NCI-H748 (cell line): ENCODE measurements at regions not wholly inside any gene's neighbourhood (a gene's known extent, or its start where the extent isn't known, plus 50 kb on each side); places are given as distances from the start of the nearest gene placed in this dataset.
"Not testable (repeated sequence)": the region's sequence is repeated elsewhere in the genome, so short reads cannot be mapped to it uniquely, and the experiment has no call there.

Experiments
- DNase-seq: peaks from one replicate; lab custom pipeline; 2025; ENCODE audit not compliant: unreplicated experiment; lab: John Stamatoyannopoulos, UW

- no peak for DNase-seq
Observed at GRCh38 chr5:172548981-172549687, 91.9 kb upstream of the NEURL1B start.

DNA sequence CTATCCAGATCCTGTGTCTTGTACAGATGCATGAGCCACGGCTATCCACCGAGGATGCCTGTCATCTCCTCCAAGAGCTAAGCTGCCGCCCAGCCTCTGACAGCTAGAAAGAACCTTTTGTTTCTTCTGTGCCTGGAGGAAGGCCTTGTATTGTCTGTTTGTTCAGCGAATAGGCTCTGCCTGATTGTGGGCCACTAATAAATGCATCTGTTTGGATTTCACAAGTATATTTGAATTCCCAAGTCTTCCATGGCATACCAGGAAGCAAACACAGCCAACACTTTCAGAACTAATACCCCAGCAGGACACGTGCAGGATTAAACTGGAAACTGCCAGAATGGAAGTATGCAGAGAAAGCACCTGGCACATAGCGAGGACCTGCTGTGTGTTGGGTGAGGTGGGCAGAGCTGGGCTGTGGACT, 92.7 kb upstream of the NEURL1B start:
- DNase-seq, result no peak

DNA sequence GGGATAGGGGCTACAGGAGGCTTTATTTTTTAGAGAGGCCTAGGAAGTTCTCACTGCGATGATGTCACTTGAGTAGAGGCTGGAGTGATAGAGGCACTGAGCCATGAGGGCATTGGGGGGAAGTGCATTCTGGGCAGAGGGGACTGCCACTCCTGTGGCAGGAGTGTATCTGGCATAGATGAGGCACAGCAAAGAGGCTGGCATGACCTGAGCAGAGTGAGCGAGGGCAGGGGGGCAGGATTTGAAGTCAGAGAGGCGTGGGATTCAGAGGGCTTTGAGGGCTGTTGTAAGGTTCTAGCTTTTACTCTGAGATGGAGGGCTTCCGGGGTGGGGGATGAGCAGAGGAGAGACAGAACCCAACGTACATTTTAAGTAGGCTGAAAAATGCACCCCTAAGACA, 91.9 kb upstream of the SH3PXD2B start:
- no peak for DNase-seq

DNA sequence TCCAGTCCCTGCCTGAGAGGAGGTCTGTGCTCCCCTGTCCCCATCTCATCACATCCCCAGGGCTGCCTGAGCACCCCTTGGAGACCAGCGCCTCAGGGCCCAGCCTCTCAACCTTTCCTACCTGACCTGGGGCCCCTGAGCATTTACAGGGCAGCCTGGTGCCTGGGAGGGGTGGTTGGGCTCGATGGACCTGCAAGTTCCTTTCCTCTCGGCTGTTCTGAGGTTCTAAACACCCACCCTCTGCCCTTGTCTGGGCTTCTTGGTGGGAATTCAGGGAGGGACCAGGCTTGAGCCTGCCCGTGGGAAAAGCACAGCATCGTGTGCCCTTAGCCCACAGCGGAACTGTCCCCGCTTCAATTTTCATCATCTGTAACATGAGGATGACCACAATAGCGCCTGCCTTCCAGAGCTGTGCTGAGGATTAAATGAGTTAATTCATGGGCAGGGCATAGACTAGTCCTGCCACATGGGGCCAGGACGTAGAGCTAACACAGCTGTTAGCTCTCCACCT, 91.0 kb upstream of the SH3PXD2B start:
- no peak for DNase-seq

DNA sequence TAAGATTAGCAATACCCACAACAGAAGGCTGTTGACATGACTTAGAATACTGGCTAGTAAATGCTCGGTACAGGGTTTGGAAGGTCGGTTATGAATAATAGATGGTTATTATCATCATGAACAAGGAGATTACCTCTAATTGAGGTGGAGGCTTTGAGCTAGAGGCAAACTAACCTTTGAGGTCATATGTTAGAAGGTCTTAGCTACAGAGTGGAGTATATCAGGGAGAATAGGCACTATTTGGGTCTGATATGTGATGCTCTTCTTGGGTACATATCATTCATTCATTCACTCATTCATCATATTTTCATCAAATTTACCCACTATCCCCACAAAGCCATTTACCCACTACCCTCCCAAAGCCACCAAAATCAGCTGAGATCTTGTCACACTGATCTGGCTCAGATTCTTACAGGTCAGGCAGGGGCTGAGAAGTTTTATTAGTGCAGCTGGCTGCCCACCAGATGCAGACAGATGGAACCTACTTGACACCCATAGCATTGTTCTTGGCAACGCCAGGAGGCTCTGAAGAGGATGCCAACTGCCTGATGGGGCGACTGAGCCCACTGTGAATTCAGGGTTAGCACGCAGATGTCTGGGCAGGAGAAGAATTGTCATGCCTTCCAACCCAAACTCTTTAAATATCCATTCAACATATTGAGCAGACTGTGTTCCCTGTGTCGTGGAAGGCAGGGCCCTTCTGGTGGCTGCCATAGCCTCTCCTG, 90.2 kb upstream of the SH3PXD2B start:
- DNase-seq, result no peak

GRCh38 chr5:172543484-172544298, 89.4 kb upstream of the SH3PXD2B start:
- no peak for DNase-seq

DNA sequence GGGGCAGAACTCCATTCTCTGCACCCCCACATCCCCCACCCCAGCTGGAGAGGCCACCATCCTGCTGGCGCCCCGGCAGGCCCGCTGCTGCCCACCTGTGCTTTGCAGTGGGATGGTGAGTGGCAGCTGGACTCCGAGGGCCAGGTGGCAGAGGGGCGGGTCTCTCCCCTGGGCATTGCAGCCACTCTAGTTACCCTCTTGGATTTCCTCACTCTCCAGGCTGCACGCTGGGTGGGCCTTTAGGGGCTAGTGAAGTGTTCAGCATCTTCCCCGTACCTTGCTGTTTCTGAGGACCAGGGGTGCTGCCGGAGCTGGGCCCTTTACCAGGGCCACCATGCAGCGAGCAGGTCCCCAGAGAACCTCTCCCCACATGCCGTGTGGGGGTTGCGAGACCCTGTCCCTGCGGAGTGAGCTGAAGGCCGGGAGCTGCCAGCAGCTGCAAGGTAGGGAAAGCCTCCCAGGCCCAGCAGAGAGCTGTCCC, 88.4 kb upstream of the SH3PXD2B start:
- no peak for DNase-seq

GRCh38 chr5:172541773-172542136, 87.4 kb upstream of the SH3PXD2B start:
- no peak for DNase-seq

- DNase-seq, result no peak
Observed at GRCh38 chr5:172541099-172541772, 86.9 kb upstream of the SH3PXD2B start.

GRCh38 chr5:172540099-172540870, 86.0 kb upstream of the SH3PXD2B start:
- peak; percentile 27 for DNase-seq

- no peak for DNase-seq
Observed at GRCh38 chr5:172535108-172535445, 80.8 kb upstream of the SH3PXD2B start.

DNA sequence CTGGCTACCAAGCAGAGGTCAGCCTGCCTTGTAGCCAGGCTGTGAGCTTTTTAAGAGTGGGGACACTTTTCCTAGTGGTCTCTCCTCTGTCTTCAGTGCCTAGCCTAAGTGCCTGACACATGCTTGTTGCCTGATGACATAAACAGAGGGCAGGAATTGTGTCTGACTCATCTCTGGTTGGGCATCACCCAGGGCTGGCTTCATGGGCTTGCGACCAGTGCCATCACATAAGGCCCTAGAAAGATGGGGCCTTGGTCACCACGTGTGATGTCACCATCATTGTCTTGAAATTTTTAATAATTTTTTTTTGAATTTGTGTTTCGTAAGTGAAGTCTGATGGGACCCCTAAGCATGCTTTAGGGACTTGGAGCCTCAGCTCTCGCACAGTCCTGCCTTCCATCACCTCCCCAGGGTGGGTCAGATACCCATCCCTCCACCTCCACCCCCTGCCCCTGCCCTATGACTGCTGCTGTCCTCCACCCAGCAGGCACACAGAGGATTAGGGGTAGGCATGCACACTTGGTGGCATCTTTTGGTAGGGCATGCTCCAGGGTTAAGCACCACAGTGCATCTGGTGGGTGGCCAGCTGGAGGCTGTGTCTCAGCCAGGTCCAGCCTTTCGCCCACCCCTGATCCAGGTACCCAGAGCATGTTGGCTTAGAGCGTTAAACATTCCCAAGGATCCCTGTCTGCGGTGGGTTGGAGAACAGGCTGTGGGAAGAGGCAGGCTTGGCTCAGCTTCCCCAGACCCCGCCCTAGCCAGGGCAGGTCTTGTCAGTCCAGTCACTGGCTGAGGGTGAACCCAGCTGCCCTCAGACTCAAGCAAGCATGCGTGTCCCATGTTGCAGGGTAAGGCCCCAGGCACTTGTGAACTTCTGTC, 80.1 kb upstream of the SH3PXD2B start:
- no peak for DNase-seq

GRCh38 chr5:172533399-172534228, 79.3 kb upstream of the SH3PXD2B start:
- DNase-seq, result no peak

DNA sequence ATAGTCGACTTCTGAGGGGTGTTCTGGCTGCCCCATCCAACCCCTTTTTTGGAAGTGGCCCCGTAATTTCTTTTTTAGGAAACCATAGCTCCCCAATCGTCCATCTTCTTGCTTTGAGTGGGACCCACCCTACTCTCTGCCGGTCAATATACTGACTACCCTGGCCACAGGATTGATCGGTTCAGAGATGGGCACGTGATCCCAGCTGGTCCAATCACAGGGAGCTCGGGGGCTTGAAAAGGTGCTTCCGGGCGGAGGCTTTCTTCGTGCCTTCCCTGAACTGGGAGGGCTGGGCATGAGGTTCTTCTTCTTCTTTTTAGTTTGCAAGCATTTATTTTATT, 78.7 kb upstream of the SH3PXD2B start:
- no peak for DNase-seq

- not testable (repeated sequence) for DNase-seq
Observed at GRCh38 chr5:172532439-172532838, 78.1 kb upstream of the SH3PXD2B start.

GRCh38 chr5:172531704-172532026, 77.3 kb upstream of the SH3PXD2B start:
- no peak for DNase-seq

DNA sequence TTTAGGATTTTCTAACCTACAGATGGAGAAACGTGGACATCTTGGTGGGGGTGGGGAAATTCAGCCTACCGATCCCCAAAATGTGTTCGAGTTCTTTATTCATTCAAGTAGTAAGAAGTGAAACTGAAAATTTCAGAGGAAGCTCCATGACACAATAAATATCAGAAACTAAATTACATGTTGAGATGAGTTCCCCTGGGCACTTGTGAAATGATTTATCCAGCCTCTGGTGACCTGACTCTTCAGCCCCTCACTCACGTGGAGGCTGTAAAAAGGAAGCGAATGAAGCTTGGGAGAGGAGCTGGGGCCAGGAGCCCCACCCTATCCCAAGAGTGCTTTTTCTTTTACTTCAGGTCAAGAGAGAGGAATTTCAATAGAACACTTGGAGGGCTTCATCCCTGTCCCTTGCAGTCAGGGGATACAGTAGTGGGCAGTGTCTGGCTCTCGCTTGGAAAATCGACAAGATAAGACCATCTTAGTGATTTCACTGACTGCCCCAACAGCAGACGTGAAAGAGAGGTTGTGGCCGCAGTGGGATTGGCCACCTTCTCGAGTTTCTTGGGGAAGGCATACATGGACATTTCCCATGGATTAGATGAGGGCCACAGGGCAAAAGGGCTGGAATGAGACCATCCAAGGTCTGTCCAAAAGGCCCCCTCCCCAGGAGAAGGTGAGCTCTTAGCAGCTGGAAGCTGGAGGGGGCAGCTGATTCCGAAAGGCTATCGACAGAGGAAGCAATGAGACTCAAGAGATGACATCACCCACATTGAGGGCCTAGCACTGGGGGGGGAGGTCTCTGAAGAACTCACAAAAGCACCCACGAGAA, 76.8 kb upstream of the SH3PXD2B start:
- DNase-seq, result no peak

DNA sequence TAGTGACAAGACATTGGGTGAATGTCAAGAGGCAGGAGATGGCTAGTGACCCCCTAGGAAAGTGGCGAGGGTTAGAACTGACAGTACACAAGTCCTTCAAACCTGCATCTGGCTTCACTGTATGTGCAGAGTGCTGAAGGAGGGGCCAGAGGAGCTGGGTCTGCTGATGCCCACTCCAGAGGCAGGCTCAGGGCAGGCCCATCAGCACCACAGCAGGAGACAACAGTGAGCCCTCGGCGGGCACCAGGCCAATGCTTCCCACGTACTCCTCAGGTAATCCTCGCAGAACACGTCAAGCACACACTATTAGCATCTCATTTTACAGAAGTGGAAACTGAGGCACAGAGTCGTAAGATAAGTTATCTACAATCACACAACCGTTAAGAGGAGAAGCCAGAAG, 76.1 kb upstream of the SH3PXD2B start:
- DNase-seq, result no peak
